Skeletal muscle tissue (tissue), 1 donor: ENCODE measurements at regions not wholly inside any gene's neighbourhood (a gene's known extent, or its start where the extent isn't known, plus 50 kb on each side); places are given as distances from the start of the nearest gene placed in this dataset. TPM values are rescaled to one million over a fixed set of nuclear protein-coding genes. Genes with fewer than 3 reads are reported as not detected.

Experiments
- small RNA-seq: library from RNA; depleted of rRNA; stranded (forward); fragments of <200 nt; gene quantifications from one replicate; pipeline ENCODE3, GENCODE V24; 2014

Small RNA genes lying in the stretch of these regions (small RNA-seq; reads per million reads assigned to genes)
- gene RN7SKP289: not detected
